GM21786 (cell line): ENCODE measurements at regions not wholly inside any gene's neighbourhood (a gene's known extent, or its start where the extent isn't known, plus 50 kb on each side); places are given as distances from the start of the nearest gene placed in this dataset.

Source experiments
- ATAC-seq: cut with Tn5 transposase; IDR thresholded peaks from one replicate; pipeline ENCODE4 v1.9.1; 2021; ENCODE audit not compliant: unreplicated experiment

DNA sequence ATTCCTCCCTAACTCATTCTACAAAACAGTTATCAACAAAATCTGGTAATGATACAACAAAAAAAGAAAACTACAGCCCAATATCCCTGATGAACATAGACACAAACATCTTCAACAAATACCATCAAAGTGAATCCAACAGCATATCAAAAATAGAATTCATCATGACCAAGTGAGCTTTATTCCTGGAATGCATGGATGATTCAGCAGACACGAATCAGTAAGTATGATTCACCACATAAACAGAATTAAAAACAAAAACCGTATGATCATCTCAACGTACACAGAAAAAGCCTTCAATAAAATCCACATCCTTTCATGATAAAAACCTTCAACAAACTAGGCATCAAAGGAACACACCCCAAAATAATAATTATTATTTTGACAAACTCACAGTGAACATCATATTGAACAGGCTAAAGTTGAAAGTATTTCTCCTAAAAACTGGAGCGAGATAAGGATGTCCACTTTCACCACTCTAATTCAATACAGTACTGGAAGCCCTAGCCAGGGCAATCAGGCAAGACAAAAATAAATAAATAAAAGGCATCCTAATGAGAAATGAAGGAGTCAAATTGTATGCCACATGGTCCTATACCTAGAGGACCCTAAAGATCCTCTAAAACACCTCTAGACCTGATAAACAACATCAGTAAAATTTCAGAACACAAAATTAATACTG lies 305.1 kb upstream of the RGMB start:
- ATAC-seq = no peak

DNA sequence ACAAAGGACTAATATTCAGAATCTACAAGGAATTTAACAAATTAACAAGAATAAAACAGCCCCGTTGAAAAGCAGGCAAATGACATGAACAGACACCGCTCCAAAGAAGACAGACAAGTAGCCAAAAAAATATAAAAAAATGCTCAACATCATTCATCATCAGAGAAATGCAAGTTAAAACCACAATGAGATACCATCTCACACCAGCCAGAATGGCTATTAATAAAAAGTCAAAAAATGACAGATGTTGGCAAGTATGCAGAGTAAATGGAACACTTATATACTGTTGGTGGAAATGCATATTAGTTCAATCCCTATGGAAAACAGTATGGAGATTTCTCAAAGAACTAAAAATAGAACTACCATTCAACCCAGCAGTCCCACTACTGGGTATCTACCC lies 302.7 kb upstream of the RGMB start:
- no peak for ATAC-seq

DNA sequence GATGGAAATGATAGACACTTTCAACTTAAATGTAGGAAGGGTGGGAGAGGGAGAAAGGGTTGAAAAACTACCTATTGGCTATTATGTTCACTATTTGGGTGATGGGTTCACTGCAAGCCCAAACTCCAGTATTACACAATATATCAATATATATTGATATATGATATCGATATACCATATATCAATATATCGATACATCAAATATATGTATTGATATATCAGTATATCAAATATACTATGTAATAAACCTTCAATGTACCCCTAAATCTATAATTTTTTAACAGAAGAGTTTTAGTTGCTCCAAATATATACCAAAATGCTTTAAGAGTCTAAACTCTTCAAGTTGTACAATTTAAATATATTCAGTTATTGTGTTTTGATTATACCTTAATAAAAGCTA lies 302.0 kb upstream of the RGMB start:
- ATAC-seq = no peak

DNA sequence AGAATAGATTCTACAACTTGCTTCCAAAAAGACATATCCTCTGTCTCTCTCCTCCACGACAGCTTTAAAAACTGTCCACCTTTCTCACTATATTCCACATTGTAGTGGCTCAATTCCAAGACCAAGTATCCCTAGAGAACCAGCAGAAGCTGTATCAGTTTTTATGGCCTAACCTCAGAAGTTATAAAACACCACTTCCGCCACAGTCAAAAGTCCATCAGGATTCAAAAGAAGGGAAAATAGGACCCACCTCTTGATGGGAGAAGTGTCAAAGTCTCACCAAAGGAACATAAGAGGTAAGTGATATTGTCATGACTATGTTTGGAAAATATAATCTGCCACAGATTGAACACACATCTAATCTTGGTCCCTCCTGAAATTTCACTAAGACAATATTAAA lies 299.2 kb upstream of the RGMB start:
- ATAC-seq = no peak

DNA sequence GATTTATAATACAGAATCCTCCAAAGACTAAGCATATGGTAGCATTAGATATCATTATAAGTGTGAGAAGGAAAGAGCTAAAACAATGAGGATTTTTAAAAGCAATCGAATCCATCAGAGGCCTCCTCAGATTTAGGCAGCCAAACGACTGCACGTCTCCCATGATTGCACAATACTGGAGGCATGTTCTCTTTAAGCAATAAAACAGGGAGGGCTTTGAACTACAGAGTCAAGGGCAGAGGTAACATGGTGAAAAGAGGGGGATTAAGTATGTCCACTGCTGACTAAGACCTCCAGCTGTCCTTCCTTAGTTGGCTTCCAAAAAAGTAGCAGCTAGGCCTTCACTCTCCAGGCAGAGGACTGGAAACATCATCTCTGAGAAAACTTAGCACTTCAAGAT lies 298.7 kb upstream of the RGMB start:
- ATAC-seq = no peak

DNA sequence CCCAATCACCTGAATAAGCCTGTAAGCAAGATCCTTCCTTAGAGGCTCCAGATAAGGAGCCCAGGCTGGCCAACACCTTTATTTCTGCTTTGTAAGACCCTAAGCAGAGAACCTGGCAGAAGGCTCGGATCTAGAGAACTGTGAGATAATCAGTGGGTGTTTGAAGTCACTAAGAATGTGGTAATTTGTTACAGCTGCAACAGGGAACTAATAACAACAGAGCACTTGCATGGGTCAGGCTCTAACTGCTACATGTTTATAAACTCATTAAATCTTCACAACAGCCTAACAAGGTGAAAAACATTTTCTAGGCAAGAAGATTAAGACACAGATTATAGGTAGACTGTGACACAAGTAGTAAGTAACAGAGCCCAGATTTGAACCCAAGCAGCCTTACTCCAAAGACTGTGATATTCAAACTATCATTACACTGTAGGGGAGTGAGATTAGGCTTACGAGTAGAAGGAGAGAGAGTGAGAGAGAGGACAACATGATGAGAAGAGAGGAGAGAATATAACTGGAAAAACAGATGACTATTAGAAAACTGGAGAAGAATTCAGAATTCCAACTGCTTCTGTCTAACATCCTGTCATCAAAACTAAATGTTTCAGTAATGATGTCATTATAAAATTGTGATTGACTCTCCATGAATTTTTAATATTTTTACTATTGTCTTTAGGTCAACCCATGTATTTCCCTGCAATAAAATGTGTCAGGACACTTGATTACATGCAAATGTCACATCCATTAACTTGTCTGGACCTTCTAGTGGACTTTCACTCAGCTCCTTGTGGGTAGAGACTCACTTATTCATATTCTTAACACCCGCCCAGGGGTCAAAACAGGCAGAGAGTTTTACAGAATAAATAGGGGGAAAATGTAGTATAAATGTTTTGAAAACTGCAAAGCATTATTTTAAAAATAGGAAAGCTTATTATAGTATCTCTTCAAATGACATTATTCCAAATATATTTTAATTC lies 290.9 kb upstream of the RGMB start:
- ATAC-seq = no peak

DNA sequence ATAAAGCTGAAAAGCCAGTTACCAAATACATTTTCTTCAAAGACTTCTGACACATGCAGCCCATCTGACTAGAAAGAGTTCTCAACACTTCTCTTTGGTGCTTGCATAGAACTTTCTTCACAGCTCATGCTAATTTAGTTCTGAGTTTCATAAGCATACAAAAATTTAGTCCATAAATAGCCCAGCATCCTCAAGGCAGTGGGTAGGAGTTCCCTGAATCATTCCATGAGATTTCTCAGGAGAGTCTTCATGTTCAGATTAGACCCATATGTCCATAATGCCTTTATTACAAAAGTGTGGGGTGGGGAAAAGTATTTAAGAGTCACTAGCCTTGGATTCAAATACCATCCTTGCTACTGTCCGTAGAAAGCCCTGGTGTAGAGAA lies 290.2 kb upstream of the RGMB start:
- ATAC-seq = no peak

DNA sequence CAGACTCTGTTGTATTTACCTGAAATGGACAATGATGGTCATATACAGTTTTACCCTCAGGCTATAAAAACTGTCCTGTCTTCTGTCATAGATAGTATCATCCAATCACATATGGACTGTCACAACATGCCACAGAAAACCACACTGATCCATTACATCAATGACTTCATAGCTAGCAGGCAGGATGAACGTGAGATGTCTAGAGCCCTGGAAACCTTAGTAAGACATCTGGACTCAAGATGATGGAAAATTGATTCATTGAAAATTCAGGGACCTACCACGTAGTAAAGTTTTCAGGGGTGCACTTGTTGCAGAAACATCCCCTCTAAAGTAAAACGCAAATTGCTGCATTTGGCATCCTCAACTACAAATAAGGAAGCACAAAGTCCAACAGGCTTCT lies 284.4 kb upstream of the RGMB start:
- ATAC-seq = no peak

DNA sequence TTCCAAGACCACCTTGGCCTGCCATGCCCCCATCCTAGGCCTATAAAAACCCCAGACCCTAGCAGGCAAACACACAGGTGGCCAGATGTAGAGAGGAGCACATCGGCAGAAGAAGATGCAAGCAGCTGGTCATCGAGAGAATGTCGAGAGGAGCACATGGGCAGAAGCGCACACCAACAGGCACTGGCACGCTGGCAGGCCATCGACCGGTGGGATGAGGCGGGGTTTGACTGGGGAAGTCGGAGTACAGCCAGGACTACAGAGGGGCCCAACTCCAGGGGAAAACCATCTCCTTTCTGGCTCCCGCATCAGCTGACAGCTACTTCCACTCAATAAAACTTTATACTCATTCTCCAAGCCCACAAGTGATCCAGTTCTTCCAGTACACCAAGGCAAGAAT lies 283.1 kb upstream of the RGMB start:
- no peak for ATAC-seq

DNA sequence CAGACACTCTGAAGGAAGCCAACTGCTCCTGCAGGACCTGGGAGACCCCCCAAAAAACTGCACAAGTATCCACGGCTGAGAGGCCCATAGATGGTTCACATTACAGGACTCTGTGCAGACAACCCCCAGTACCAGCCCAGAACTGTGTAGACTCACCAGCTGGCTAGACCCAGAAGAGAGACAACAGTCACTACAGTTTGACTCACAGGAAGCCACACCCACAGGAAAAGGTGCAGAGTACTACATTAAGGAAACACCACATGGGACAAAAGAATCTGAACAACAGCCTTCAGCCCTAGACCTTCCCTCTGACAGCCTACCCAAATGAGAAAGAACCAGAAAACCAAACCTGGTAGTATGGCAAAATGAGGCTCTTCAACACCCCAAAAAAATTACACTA lies 281.2 kb upstream of the RGMB start:
- no peak for ATAC-seq

DNA sequence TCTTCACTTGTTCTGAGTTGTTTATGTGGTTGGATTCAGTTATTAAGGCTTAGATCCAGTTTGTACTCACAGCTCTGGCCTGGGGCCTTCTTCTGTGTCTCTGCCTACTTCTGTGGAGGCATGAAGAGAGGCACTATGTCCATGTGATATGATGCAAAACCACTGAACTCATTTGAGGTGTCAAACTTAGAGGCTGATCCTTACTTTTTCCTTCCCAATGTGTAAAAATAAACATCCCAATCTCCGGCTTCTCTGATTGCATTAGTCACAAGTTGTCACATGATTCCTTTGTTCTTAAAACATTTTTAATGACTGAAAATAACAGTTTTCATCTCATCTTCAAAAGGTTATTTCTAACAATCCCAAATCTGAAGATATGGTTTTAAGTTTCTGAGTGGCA lies 276.0 kb upstream of the RGMB start:
- ATAC-seq = no peak

DNA sequence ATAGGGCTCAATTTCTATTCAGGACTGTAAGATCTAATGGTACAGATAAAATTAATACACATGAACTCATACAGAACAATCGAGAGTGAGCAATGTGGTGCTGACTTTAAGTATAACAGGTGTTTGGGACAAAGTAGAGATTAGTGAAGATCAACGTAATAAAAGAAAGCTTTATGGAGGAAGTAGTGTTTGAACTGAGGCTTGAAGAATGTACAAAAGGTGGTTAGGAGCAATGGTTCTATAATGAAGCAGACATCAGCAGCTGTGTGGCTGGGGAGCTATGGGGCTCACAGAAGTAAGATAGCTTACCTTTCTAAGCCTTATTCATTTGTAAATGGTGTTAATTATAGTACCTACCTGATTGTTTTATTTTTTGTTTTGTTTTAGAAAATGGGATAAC lies 275.4 kb upstream of the RGMB start:
- no peak for ATAC-seq

DNA sequence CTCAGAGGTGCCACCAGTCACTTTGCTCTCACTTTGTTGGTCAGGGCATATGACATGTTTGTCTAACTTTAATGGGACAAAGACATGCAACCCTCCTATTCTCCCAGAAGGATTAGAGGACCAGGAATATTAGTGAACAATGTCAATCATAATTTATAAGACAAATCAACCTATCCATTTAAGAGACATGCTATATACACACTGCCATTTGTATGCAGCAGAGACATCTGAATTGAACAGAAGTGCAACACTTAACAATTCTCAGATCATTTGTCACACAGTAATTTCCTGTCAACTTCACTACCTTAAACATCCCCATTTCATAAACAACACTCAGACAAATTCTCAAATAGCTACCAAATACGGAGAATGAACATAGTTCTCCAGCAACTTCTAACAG lies 273.6 kb upstream of the RGMB start:
- ATAC-seq = no peak

DNA sequence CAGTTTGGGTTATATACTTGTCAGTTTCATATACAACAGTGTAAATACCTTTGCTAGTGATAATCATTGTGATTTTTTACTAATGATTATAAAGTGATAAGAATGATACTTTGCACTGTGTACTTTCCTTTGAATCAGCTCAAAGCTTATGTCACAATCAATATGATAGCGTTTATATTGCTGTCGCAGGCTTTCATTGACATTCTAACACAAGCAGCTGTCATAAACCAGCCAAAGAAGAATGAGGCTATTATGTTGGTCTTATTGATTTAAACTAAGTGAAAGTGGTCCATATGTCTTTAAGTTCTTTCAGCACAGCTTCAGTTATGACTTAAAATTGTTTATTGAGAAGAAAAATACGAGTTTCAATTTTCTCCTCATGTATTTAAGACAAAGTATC lies 272.7 kb upstream of the RGMB start:
- ATAC-seq = no peak

DNA sequence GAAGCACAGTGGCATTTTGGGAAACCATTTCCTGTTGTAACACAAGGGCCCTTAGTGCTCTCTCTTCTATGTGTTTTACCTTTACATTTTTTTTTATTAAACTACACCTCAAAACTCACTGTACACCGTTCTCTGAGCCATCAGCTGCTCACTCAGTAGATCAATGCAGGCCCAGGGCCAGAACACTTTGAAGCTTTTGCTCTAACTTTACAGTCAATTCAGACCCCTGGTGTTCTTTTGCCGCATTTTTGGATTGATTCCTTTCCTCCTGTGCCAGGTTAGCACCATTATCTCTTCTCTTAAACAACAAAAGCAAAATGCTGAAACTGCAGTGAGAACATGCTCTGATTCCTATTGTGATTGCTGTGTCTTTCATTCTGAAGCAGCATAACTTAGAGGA lies 269.8 kb upstream of the RGMB start:
- no peak for ATAC-seq

DNA sequence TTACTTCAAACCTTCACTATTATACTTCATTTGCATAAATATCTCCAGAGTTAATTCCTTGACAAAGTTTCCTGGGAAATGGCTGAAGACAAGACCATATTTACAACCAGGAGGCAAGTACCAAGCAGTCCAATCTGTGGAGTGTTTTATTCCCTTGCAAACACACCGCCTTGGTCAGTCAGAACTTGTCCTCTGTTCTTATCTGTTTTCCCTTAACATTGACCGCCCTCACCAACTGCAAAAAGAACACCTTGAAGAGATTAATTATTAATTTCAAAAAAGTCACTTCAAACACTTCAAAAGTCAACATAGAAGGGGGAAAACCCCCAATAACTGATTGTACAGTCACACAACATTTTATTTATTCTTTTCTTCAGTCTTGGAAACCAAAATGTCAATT lies 269.0 kb upstream of the RGMB start:
- no peak for ATAC-seq

DNA sequence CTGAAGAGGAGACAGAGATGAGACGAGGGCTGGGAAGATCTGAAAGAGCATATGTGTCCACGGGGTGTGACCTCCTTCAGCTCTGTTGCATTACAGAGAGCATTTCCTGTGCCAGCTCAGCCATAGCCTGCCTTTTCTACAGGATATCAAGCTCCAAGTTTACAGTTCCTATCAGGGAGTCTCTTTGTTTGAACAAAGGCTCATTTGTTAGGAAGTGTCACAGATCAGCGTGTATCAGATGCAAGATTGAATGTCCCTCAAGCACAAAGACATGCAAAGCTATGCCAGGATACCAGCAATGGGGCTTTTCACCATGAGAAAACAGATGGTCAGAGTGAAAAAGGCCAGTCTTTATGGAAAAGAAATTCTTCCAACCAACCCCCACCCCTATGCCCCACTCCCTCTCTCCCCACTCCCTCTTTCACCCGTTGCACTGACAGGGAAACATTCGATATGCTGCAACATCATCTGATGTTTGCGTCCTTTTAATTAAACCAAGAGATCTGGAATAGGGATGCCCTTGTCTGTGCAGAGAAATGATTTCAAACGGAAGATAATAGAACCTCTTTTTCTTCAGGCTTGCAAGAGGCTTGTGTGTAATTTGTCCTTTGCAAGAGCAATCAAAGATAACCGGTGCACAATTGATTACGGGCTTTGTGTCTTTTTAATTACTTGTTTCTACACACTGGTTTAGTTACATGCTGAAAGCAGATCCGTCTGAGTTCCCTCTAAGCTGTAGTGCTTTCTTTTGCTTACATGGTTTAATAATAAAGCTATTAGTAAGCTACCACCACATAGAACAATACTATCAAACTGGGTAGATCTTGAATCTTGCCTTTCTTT lies 263.1 kb upstream of the RGMB start:
- no peak for ATAC-seq

DNA sequence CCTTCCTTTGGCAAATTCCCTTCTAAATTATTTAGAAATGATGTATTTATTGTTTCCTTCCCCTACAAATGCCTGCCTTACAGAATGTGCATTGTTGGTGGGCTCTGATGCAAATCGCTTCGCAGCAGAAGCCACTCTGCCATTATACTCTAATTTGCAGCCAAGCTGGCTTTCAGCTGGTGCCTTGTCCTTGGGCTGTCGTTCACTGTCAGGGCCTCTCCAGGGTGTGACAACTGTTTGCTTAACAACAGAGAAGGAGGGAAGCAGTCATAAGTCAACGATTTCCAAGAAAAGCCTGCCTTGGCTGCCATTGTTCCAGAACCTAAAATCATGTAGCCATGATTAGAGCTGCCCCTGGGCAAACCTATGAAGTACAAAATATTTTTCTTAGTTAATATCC lies 260.1 kb upstream of the RGMB start:
- no peak for ATAC-seq

DNA sequence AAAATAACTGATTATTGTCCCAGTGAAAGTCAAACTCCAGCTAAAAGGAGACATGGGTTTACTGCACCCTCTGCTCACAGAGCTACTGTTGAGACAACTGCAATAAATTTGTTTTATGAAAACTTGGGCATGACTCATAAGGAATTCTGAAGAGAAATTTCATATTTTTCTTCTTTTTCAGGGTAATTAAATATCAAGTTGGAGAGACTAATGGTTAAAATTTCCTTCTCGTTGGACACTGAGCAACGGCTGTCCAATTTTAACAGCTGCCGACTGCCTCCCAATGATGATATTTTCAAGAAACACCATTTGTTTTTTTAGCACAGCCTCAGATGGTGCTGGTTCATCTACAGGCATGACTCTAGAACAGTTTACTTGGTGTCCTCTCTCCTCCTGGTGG lies 259.2 kb upstream of the RGMB start:
- no peak for ATAC-seq

DNA sequence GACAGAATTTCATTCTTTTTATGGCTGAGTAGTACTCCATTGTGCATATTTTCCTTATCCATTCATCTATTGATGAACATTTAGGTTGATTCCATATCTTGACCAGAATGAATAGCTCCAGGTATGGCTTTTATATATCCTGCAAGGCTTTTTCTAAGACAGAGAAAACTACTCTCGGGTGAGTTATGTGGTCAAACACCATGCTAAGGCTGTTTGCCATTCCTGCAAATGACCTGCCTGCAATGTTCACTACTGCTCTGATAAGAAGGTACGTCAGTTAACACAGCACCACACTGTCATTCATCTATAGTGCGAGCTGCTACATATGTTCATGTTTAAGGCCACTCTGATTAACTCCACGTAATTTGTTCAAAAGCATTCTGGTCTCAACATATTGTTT lies 256.8 kb upstream of the RGMB start:
- no peak for ATAC-seq

DNA sequence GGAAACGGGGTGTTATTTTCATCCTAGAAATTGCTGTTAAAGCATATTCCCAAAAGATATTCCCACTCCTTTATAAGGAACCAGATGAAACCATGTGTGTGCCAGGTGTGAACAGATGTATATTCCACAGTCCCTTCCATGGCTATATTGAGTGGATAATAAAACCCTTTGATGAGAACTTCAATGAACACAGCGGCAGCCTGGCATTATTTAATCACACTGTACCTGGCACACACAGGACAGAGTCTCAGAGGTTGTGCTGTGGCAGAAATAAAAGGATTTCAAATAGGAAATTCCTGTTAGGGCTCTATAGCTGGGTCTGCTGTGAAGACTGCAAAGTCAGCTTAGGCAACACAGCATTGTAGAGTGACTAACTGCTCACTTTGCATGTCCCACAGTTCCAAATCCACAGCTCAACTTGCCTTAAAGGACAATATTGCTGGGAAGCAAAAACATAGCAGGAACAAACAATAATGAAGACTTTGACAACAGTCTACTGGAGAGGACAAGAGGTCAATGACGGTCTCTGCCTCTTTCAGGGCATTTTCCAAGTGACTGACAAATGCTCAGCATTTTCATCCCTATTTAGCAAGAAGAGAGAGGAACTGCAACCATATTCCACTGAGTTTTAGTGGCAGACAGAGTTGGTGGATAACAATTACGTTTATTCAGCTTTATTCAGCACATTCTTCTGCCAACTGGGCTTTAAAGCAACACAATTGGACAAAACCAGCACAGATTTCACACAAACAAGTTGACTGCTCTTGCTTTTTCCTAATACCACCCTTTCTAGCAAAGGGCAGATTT lies 255.7 kb upstream of the RGMB start:
- no peak for ATAC-seq
